ENCODE measurements at regions not wholly inside any gene's neighbourhood (a gene's known extent, or its start where the extent isn't known, plus 50 kb on each side); places are given as distances from the start of the nearest gene placed in this dataset.
A peak's percentile ranks its signal among the peaks of the same experiment; 100 is the strongest.

GRCh38 chr1:55844322-55844721, 629.2 kb upstream of the USP24 start:
- FAIRE-seq, result no peak

GRCh38 chr1:55839626-55840025, 624.5 kb upstream of the USP24 start:
- FAIRE-seq, result no peak

GRCh38 chr1:55839221-55839620, 624.1 kb upstream of the USP24 start:
- FAIRE-seq, result no peak

GRCh38 chr1:55836086-55836485, 620.9 kb upstream of the USP24 start:
- FAIRE-seq, result no peak

DNA sequence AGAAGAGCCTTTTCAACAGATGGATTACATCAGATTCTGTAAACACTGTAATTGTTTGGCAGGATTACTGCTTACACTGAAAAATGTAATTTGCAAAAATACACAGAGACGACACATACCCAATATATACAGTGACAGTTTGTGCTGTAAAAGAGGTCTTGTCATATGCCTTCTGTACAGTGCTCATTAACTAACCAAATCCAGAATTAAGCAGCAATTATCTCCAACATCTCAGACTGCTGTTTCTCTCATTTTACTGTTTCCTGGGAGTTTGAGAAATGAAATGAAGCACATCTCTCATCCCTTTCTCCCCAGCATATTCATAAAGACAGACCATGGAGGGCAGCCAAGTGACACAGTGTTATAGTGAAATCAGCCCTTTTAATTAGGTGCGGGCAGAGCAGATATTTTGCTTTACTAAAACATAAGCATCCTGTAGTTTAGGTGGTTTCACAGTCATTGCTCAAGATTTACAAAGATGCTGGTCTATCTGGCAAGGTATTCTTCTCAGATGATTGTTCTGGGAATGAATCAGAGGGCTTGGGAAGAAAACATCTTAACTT, 618.4 kb upstream of the USP24 start:
- peak; percentile 29 for FAIRE-seq

DNA sequence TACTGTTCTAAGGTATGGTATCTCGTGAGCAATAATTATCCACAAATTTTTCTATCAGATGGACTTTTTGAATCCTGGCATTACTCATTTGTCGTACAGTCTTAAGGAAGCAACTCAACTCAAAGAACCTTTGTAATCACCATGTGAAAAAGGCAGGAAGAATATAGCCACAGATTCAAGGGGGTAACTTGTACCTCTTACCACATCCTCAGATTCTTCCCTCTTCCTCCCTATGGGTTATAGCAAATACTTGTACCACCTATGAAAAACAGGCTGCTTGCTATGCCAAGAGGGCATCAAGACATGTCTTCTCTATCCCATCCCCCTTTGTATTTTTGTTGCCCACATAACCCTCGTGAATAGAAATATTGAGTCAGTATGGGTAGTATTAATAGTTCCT, 616.6 kb upstream of the USP24 start:
- FAIRE-seq, result no peak

GRCh38 chr1:55828044-55828443, 612.9 kb upstream of the USP24 start:
- FAIRE-seq, result no peak

GRCh38 chr1:55827350-55827749, 612.2 kb upstream of the USP24 start:
- FAIRE-seq, result no peak

GRCh38 chr1:55826381-55827080, 611.4 kb upstream of the USP24 start:
- no peak for FAIRE-seq

- FAIRE-seq, result no peak
These were observed 610.3 kb upstream of the USP24 start for GRCh38 chr1:55825461-55825860.

GRCh38 chr1:55824251-55824640, 609.1 kb upstream of the USP24 start:
- no peak for FAIRE-seq

DNA sequence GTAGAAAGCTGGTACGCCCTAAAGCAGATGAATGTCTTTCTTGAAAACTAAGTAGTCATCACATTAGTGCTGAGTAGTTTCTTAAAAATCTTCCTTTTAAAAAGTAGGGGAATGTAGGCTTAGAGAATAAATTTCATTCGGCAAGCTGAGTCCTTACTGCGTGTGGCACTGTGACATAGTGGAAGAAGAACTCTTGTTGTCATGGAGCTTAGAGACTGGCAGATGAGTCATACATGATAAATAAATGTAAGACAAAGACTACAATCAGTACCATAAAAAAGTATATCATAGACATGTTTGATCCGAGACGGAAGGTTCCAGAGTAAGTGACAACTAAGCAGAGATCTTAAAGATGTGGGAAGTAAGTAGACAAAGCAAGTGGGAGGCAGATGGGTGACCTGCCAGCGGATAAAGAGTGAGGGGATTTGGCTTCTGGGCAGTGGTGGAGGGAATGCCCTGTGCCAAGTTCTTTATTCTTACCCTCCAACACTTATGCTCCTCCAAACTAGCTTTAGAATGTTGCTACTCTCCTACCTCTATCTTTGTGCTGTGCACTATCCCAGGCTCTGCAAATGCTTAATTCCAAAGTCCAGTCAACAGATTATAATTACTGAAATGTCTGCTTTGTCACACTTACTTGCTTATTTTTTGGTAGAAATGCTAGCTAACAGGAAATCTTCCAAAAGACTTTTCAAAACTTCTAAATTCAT, 608.5 kb upstream of the USP24 start:
- no peak for FAIRE-seq

- FAIRE-seq, result no peak
These were observed 607.7 kb upstream of the USP24 start for GRCh38 chr1:55822891-55823290.

DNA sequence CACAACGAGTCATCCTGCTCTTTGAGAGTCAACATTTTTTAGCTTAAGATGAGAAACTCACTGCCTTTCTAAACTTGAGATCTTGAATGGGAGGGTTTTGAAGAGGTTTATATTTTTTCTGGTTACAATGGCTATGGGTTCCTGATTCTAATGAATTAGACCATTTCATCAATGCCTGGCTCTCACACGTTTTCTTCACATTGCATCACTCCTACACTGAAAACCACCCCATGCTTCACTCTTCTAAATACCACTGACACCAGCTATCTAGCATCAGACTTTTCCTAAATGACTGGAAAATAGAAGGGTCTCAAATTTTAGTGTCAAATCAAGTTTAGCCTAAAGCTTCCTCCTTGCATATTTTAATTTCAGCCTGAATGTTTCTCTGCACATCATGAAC, 606.1 kb upstream of the USP24 start:
- no peak for FAIRE-seq

DNA sequence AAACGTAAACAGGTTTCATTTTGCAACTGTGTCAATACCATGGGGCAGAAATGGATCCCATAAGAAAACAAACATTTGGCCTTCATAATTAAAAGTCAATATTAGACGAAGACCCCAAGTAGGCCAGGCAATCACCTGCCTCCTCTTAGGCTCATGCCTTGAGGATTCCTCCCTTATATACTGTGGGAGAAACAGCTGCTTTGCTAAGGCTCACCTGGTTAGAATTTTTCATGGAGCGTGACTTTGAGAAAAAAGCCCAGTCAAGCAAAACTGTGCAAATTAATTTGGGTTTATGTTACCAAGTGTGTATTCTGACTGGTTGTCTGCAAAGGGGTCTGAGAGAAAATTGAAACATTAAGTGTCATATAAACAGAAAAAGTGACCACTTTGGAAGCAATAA, 605.3 kb upstream of the USP24 start:
- no peak for FAIRE-seq

DNA sequence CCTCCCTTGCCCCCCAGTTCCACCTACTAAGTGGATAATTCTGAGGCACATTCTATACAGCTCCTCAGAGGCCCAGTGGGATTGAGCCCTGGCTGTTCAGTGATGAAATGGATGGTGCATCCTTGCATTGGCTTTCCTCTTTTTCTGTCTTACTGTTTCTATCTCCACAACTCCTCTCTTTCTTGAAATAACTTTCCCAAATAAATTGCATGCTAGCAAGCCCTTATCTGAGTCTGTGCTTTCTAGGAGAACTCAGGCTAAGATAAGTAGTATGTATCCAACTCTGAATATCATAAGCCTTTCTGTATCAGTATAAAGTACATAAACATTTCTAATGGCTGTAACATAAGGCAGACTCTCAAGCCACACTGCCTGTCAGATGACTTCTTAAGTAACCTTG, 603.8 kb upstream of the USP24 start:
- FAIRE-seq, result no peak

DNA sequence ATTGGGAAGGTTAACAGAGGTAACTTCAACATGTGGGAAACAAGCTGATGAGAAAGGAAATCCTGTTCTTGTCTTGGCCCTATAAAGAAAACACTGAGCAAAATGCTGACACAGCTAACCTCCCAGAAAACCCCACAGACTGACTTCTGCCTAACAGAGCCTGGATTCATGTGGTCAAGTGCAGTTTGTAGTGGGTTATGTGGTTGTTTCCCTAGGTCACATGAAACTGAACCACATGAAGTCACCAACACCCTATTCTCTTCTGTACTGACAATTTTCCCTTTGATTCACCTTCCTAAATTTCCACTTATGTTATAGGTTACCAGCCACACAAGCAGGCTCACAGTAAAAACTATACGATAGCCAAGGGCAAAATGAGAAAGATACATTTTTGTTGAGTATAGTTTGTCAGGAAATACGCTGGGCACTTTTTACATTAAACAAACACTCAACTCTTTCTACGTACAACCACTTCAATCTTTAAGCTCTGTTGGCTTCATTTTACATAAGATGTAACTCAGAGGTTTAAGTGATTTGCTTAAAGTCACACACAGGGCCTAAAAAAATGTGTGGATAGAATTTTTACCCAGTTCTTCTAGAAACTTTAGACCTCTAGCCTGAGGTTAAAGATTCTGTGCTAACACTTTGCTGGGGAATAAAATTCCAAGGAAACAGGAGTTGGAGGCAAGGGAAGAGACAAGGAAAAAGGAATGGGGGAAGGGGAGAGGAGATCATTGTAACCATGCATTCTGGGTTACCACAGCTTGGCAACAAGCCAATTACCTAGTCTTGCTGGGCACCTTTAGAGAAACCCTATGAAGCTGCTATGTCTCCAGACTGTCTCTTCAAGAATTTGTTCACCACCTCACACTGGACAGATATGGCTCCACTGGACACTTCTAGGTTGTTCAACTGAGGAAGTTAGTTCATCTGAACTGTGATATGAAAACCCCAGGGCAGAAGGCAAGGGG, 601.6 kb upstream of the USP24 start:
- no peak for FAIRE-seq

GRCh38 chr1:55815745-55816455, 600.7 kb upstream of the USP24 start:
- no peak for FAIRE-seq

- no peak for FAIRE-seq
These were observed 599.8 kb upstream of the USP24 start for GRCh38 chr1:55814967-55815366.

DNA sequence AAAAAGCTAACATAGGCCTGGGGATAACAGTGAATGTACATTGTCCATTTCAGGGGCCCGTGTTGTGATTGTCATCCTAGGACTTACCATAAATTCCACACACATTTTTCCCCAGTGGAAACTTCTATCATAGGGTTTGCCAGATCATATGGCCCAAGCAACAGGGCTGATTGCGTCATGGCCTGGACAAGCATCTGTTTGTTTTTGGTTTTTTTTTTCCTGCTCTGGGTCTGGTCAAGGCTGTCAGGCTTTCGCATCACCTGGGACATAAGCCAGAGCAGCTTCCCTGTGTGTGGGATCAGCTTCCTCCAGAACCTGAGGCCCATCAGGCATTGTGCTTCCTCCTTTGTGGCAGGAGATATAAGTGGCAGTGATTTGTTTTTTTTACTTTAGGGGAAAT, 598.5 kb upstream of the USP24 start:
- FAIRE-seq, result no peak

DNA sequence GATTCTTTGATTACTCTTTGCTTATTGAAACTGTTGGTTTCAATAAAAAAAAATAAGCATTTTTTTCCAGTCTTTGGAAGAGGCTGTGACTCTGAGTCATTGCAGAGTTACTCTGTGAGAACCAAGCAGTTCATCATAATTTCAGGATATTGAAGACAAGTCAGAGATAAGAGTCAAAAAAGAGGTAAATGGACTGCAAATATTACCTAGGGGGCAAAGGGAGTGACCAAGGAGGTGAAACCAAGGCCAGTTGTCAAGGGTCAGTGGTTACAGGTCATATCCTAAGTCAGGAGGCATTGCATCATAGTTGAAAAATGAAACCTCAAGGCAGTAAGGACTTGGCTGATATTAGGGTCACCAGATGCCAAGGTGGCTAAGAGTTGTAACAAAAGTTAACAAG, 597.1 kb upstream of the USP24 start:
- FAIRE-seq, result no peak

DNA sequence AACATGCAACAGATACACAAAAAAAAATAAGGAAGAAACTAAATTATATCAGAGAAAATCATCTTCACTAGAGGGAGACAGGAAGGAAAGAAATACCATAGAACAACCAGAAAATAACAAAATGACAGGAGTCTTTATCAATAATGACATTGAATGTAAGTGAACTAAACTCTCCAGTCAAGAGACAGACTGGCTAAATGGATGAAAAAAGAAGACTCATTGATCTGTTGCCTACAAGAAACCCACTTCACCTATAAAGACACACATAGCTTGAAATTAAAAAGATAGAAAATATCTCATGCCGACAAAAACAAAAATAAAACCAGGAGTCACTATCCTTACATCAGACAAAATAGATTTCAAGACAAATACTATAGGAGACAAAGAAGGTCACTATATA, 593.1 kb upstream of the USP24 start:
- FAIRE-seq, result no peak

DNA sequence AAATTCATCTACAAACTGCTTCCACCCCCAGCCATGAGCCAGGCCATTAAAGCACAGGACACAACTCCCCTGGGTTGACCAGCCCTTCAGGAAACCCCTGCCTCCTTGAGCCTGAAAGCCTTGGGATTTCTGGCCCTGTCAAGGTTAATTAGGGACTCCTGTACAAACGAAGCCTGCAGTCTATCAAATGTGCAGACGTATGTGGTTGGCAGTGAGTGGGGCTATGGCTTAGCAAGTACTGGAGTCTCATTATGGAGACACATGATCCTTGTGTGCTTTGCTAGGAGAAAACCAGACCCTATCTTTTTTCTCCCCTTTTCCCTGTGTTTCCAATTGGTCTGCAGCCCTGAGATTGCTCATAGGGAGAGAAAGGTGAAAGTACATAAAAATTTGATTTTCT, 588.3 kb upstream of the USP24 start:
- no peak for FAIRE-seq
